Astrocyte (in vitro differentiated cells and primary cell): ENCODE measurements at regions not wholly inside any gene's neighbourhood (a gene's known extent, or its start where the extent isn't known, plus 50 kb on each side); places are given as distances from the start of the nearest gene placed in this dataset.
A peak's percentile ranks its signal among the peaks of the same experiment; 100 is the strongest.

ENCODE experiments used
- DNase-seq: peaks from one replicate; pipeline ENCODE4 v3.0.0-alpha.2; 2010; ENCODE audit warnings: low read depth
- FAIRE-seq: peaks from 2 replicates; lab custom pipeline; 2011; peaks lifted over from hg19 to GRCh38; lab: Jason Lieb, UNC
- H2AFZ ChIP-seq: 2 replicates; pipeline ENCODE4 v1.6.0; 2012; ENCODE audit warnings: low read depth, low read length, inconsistent platforms
- H3K27ac ChIP-seq: 2 replicates; pipeline ENCODE4 v1.5.1; 2011; ENCODE audit warnings: low read depth, low read length, inconsistent platforms
- H3K27me3 ChIP-seq: 2 replicates; pipeline ENCODE4 v1.6.0; 2011; ENCODE audit warnings: low read length, inconsistent platforms; ENCODE audit not compliant: insufficient read depth
- H3K36me3 ChIP-seq: 2 replicates; pipeline ENCODE4 v1.5.1; 2011; ENCODE audit warnings: low read length, inconsistent platforms; ENCODE audit not compliant: insufficient read depth
- H3K4me1 ChIP-seq: 2 replicates; pipeline ENCODE4 v1.5.1; 2011; ENCODE audit warnings: low read length, inconsistent platforms; ENCODE audit not compliant: insufficient read depth
- H3K4me2 ChIP-seq: 2 replicates; pipeline ENCODE4 v1.6.0; 2012; ENCODE audit warnings: low read length, inconsistent platforms
- H3K4me3 ChIP-seq: 2 replicates; pipeline ENCODE4 v1.5.1; 2011; ENCODE audit warnings: low read depth, mild to moderate bottlenecking, low read length, inconsistent platforms; ENCODE audit not compliant: insufficient read depth
- H3K79me2 ChIP-seq: 2 replicates; pipeline ENCODE4 v1.6.0; 2012; ENCODE audit warnings: mild to moderate bottlenecking, low read length, inconsistent platforms; ENCODE audit not compliant: insufficient read depth
- H3K9ac ChIP-seq: 2 replicates; pipeline ENCODE4 v1.6.0; 2012; ENCODE audit warnings: mild to moderate bottlenecking, low read length, inconsistent platforms
- H3K9me3 ChIP-seq: 2 replicates; pipeline ENCODE4 v1.5.1; 2012; ENCODE audit warnings: low read depth, mild to moderate bottlenecking, low read length, inconsistent platforms; ENCODE audit not compliant: insufficient read depth
- H4K20me1 ChIP-seq: 2 replicates; pipeline ENCODE4 v1.6.0; 2012; ENCODE audit warnings: low read length, inconsistent platforms; ENCODE audit not compliant: insufficient read depth
- H3K27ac Mint-ChIP-seq: one replicate; pipeline ENCODE4 v1.8.0; 2021; ENCODE audit warnings: mild to moderate bottlenecking, mixed read lengths; ENCODE audit not compliant: unreplicated experiment
- H3K27me3 Mint-ChIP-seq: one replicate; pipeline ENCODE4 v1.8.0; 2021; ENCODE audit warnings: low read depth, mixed read lengths; ENCODE audit not compliant: unreplicated experiment
- H3K36me3 Mint-ChIP-seq: one replicate; pipeline ENCODE4 v1.8.0; 2021; ENCODE audit warnings: low read depth, mixed read lengths; ENCODE audit not compliant: unreplicated experiment
- H3K4me1 Mint-ChIP-seq: one replicate; pipeline ENCODE4 v1.8.0; 2021; ENCODE audit warnings: low read depth, mixed read lengths; ENCODE audit not compliant: unreplicated experiment
- H3K4me3 Mint-ChIP-seq: one replicate; pipeline ENCODE4 v1.8.0; 2021; ENCODE audit warnings: mild to moderate bottlenecking, moderate library complexity, mixed read lengths; ENCODE audit not compliant: unreplicated experiment
- H3K9me3 Mint-ChIP-seq: one replicate; pipeline ENCODE4 v1.8.0; 2021; ENCODE audit warnings: mild to moderate bottlenecking, mixed read lengths; ENCODE audit not compliant: unreplicated experiment
- CTCF ChIP-seq: IDR thresholded peaks from 2 replicates; pipeline ENCODE4 v1.5.1; 2011; ENCODE audit warnings: low read depth, mild to moderate bottlenecking, inconsistent platforms, low read length, moderate library complexity; ENCODE audit not compliant: insufficient read depth
- EZH2 ChIP-seq: IDR thresholded peaks from 2 replicates; pipeline ENCODE4 v1.6.1; 2012; ENCODE audit warnings: mild to moderate bottlenecking, low read length, inconsistent platforms; ENCODE audit not compliant: insufficient read depth

- DNase-seq = peak; percentile 51
- no peaks in the 10 kb centered on the region for H4K20me1 ChIP-seq
- H3K27ac ChIP-seq = no peak overlapping the region
- H3K27me3 ChIP-seq = no peaks in the 10 kb centered on the region
- Mint-ChIP-seq H3K27me3 (peaks cover 3% of the 10 kb centered on the region), H3K27ac (no peak overlapping the region), H3K9me3 (no peaks in the 10 kb centered on the region), H3K36me3 (no peaks in the 10 kb centered on the region), H3K4me3 (no peak overlapping the region), H3K4me1 (peaks cover 14% of the 10 kb centered on the region)
- H3K9ac ChIP-seq = no peak overlapping the region
- peak overlapping the region; percentile 30 for H3K4me2 ChIP-seq
- no peak for TF ChIP-seq CTCF
- no peak for TF ChIP-seq EZH2
- no peaks in the 10 kb centered on the region for H3K36me3 ChIP-seq
- peaks cover 5% of the 10 kb centered on the region for H3K4me1 ChIP-seq
- no peaks in the 10 kb centered on the region for H3K9me3 ChIP-seq
- H3K79me2 ChIP-seq = no peaks in the 10 kb centered on the region
- H2AFZ ChIP-seq = no peak overlapping the region
- no peak overlapping the region for H3K4me3 ChIP-seq
- no peak for FAIRE-seq
Measured at GRCh38 chr3:113086560-113087461, 96.0 kb downstream of the GTPBP8 start.

GRCh38 chr3:113088616-113089015 lies 97.8 kb downstream of the GTPBP8 start:
- TF ChIP-seq CTCF = no peak
- no peak for TF ChIP-seq EZH2
- Mint-ChIP-seq H3K4me1 (peaks cover 17% of the 10 kb centered on the region), H3K4me3 (no peak overlapping the region), H3K9me3 (peaks cover 2% of the 10 kb centered on the region), H3K27me3 (peaks cover 3% of the 10 kb centered on the region), H3K36me3 (no peaks in the 10 kb centered on the region), H3K27ac (no peak overlapping the region)
- H3K36me3 ChIP-seq = no peaks in the 10 kb centered on the region
- peaks cover 5% of the 10 kb centered on the region for H3K4me1 ChIP-seq
- no peaks in the 10 kb centered on the region for H3K27me3 ChIP-seq
- H2AFZ ChIP-seq = no peak overlapping the region
- DNase-seq (no peak), FAIRE-seq (no peak)
- no peak overlapping the region for H3K9ac ChIP-seq
- H3K79me2 ChIP-seq = no peaks in the 10 kb centered on the region
- H4K20me1 ChIP-seq = no peaks in the 10 kb centered on the region
- H3K4me3 ChIP-seq = no peak overlapping the region
- no peak overlapping the region for H3K4me2 ChIP-seq
- H3K27ac ChIP-seq = no peak overlapping the region
- H3K9me3 ChIP-seq = no peaks in the 10 kb centered on the region

GRCh38 chr3:113091417-113091816 lies 100.6 kb downstream of the GTPBP8 start:
- no peak overlapping the region for H3K4me3 ChIP-seq
- no peak overlapping the region for H3K27ac Mint-ChIP-seq
- no peaks in the 10 kb centered on the region for H3K36me3 Mint-ChIP-seq
- H3K9ac ChIP-seq = no peak overlapping the region
- H4K20me1 ChIP-seq = no peaks in the 10 kb centered on the region
- H2AFZ ChIP-seq = no peak overlapping the region
- TF ChIP-seq CTCF = no peak
- TF ChIP-seq EZH2 = no peak
- H3K4me2 ChIP-seq = no peak overlapping the region
- DNase-seq = no peak
- H3K4me1 ChIP-seq = peaks cover 4% of the 10 kb centered on the region
- H3K4me1 Mint-ChIP-seq = peaks cover 12% of the 10 kb centered on the region
- peaks cover 3% of the 10 kb centered on the region for H3K27me3 Mint-ChIP-seq
- no peaks in the 10 kb centered on the region for H3K9me3 ChIP-seq
- no peak overlapping the region for H3K27ac ChIP-seq
- no peaks in the 10 kb centered on the region for H3K79me2 ChIP-seq
- H3K36me3 ChIP-seq = no peaks in the 10 kb centered on the region
- peaks cover 5% of the 10 kb centered on the region for H3K9me3 Mint-ChIP-seq
- FAIRE-seq = no peak
- H3K4me3 Mint-ChIP-seq = no peak overlapping the region
- peaks cover 3% of the 10 kb centered on the region for H3K27me3 ChIP-seq
